GM23338 (cell line): ENCODE measurements at regions not wholly inside any gene's neighbourhood (a gene's known extent, or its start where the extent isn't known, plus 50 kb on each side); places are given as distances from the start of the nearest gene placed in this dataset.

Experiments
- CTCF ChIP-seq, 2 experiments: fragments of 200-600 bp in 1 of 2; sonication (generic) in 1 of 2; conservative IDR thresholded peaks; 2 replicates each; pipeline versions ENCODE4 v1.5.1 to v1.6.1; 2016 to 2017; ENCODE audit warnings: antibody characterized with exemption in 2 of 2, low read depth in 2 of 2, mild to moderate bottlenecking in 2 of 2, moderate library complexity in 1 of 2
- EZH2 ChIP-seq: fragments of 200-600 bp; sonication (generic); IDR thresholded peaks from one replicate; pipeline ENCODE4 v1.8.0; 2017; ENCODE audit warnings: antibody characterized with exemption, mild to moderate bottlenecking, low read depth; ENCODE audit not compliant: unreplicated experiment
- JUNB ChIP-seq: IDR thresholded peaks from one replicate; pipeline ENCODE4 v1.6.1; 2016; ENCODE audit warnings: antibody characterized with exemption; ENCODE audit not compliant: unreplicated experiment
- POLR2AphosphoS5 ChIP-seq: IDR thresholded peaks from 2 replicates; pipeline ENCODE4 v1.6.1; 2016; ENCODE audit warnings: antibody characterized with exemption, low read depth
- STAT1 ChIP-seq: IDR thresholded peaks from one replicate; pipeline ENCODE4 v1.6.1; 2016; ENCODE audit warnings: antibody characterized with exemption; ENCODE audit not compliant: unreplicated experiment

GRCh38 chr2:40967451-40967850 lies 515.6 kb upstream of the SLC8A1 start:
- TF ChIP-seq CTCF (conservative IDR thresholded peaks at IDR 0.05; ENCODE audit: low read depth in 2 of 2) (no peak), STAT1 (no peak), EZH2 (no peak), JUNB (no peak), POLR2AphosphoS5 (no peak)
